OCI-M1 (cell line): ENCODE measurements at regions not wholly inside any gene's neighbourhood (a gene's known extent, or its start where the extent isn't known, plus 50 kb on each side); places are given as distances from the start of the nearest gene placed in this dataset.
"Not testable (repeated sequence)": the region's sequence is repeated elsewhere in the genome, so short reads cannot be mapped to it uniquely, and the experiment has no call there.

ENCODE experiments used
- DNase-seq: peaks from one replicate; lab custom pipeline; 2025; lab: John Stamatoyannopoulos, UW

- DNase-seq: no peak
These were observed 609.8 kb upstream of the BCHE start for GRCh38 chr3:166446986-166447385.

GRCh38 chr3:166446291-166446690 lies 609.1 kb upstream of the BCHE start:
- no peak for DNase-seq

GRCh38 chr3:166445865-166446264 lies 608.6 kb upstream of the BCHE start:
- DNase-seq: no peak

GRCh38 chr3:166444756-166445155 lies 607.5 kb upstream of the BCHE start:
- no peak for DNase-seq

GRCh38 chr3:166444336-166444735 lies 607.1 kb upstream of the BCHE start:
- DNase-seq: no peak

- no peak for DNase-seq
These were observed 598.3 kb upstream of the BCHE start for GRCh38 chr3:166435469-166436057.

GRCh38 chr3:166433060-166433459 lies 595.8 kb upstream of the BCHE start:
- DNase-seq: no peak

- peak; percentile 1 for DNase-seq
These were observed 588.8 kb upstream of the BCHE start for GRCh38 chr3:166425900-166426611.

GRCh38 chr3:166425021-166425420 lies 587.8 kb upstream of the BCHE start:
- no peak for DNase-seq

- DNase-seq: not testable (repeated sequence)
These were observed 586.7 kb upstream of the BCHE start for GRCh38 chr3:166423824-166424513.

GRCh38 chr3:166422556-166422955 lies 585.3 kb upstream of the BCHE start:
- no peak for DNase-seq

- no peak for DNase-seq
These were observed 582.8 kb upstream of the BCHE start for GRCh38 chr3:166420071-166420470.

GRCh38 chr3:166405896-166406295 lies 568.7 kb upstream of the BCHE start:
- DNase-seq: no peak

GRCh38 chr3:166405465-166405864 lies 568.2 kb upstream of the BCHE start:
- DNase-seq: no peak

- no peak for DNase-seq
These were observed 553.1 kb upstream of the BCHE start for GRCh38 chr3:166390303-166390702.

- DNase-seq: no peak
These were observed 551.1 kb upstream of the BCHE start for GRCh38 chr3:166388321-166388720.

GRCh38 chr3:166372571-166373106 lies 535.4 kb upstream of the BCHE start:
- no peak for DNase-seq

GRCh38 chr3:166367947-166368533 lies 530.8 kb upstream of the BCHE start:
- peak; percentile 83 for DNase-seq

GRCh38 chr3:166362698-166363097 lies 525.5 kb upstream of the BCHE start:
- DNase-seq: no peak

GRCh38 chr3:166360720-166361119 lies 523.5 kb upstream of the BCHE start:
- no peak for DNase-seq

GRCh38 chr3:166351461-166351860 lies 514.2 kb upstream of the BCHE start:
- no peak for DNase-seq

- no peak for DNase-seq
These were observed 503.5 kb upstream of the BCHE start for GRCh38 chr3:166340604-166341266.
